ENCODE measurements at regions not wholly inside any gene's neighbourhood (a gene's known extent, or its start where the extent isn't known, plus 50 kb on each side); places are given as distances from the start of the nearest gene placed in this dataset.

DNA sequence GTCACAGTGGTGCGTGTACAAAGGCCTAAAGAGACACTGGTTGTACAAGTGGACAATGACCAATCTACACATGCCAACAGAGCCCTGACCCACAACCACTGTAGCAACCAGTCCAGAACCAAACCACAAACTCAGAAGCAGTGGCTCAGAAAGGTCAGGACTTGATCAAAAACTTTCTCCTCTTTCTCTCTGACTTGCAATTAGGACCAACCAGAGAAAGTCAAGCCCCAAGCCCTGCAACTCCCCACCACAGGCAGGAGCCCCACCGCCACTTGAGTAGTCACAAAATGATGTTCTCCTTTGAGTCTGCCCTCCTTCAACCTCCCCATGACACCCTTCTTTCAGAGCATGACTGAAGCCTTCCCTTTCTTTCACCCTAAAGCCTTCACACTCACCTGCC, 291.8 kb downstream of the CDH10 start:
- no peaks in the 10 kb centered on the region for H3K36me3 Mint-ChIP-seq (ENCODE audit: low read depth)
- TF ChIP-seq, protein P1, sequence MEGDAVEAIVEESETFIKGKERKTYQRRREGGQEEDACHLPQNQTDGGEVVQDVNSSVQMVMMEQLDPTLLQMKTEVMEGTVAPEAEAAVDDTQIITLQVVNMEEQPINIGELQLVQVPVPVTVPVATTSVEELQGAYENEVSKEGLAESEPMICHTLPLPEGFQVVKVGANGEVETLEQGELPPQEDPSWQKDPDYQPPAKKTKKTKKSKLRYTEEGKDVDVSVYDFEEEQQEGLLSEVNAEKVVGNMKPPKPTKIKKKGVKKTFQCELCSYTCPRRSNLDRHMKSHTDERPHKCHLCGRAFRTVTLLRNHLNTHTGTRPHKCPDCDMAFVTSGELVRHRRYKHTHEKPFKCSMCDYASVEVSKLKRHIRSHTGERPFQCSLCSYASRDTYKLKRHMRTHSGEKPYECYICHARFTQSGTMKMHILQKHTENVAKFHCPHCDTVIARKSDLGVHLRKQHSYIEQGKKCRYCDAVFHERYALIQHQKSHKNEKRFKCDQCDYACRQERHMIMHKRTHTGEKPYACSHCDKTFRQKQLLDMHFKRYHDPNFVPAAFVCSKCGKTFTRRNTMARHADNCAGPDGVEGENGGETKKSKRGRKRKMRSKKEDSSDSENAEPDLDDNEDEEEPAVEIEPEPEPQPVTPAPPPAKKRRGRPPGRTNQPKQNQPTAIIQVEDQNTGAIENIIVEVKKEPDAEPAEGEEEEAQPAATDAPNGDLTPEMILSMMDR (conservative IDR thresholded peaks at IDR 0.05): no peak
- Histone ChIP-seq H3K9me3 (ENCODE audit: control insufficient read depth, low read length) (no peaks in the 10 kb centered on the region), H3K9ac (ENCODE audit: extremely low read depth, low read length, poor library complexity, severe bottlenecking) (no peak overlapping the region), H3K27me3 (ENCODE audit: control insufficient read depth, insufficient read depth, low read length, poor library complexity, severe bottlenecking) (no peaks in the 10 kb centered on the region), H3K4me1 (ENCODE audit: control insufficient read depth, insufficient read depth, low read length) (no peaks in the 10 kb centered on the region), H3K4me3 (ENCODE audit: low read length) (no peak overlapping the region), H3K27ac (ENCODE audit: low read depth, low read length) (no peak overlapping the region), H3K36me3 (ENCODE audit: control insufficient read depth, insufficient read depth, low read length) (no peaks in the 10 kb centered on the region)
- H3K4me1 Mint-ChIP-seq: peaks cover 3% of the 10 kb centered on the region
- H3K27ac Mint-ChIP-seq: no peak overlapping the region
- H3K9me3 Mint-ChIP-seq: no peaks in the 10 kb centered on the region
- H3K27me3 Mint-ChIP-seq (ENCODE audit: insufficient read depth): no peaks in the 10 kb centered on the region
- WGBS, 2 experiments (ENCODE audit: insufficient coverage in 1 of 2, insufficient read length in 1 of 2): 94% methylated on average over 2 of the region's 2 CpGs; no CpG with 5 or more reads in 1 of the 2 experiments
- H3K4me3 Mint-ChIP-seq: no peak overlapping the region
- no peak for DNase-seq

DNA sequence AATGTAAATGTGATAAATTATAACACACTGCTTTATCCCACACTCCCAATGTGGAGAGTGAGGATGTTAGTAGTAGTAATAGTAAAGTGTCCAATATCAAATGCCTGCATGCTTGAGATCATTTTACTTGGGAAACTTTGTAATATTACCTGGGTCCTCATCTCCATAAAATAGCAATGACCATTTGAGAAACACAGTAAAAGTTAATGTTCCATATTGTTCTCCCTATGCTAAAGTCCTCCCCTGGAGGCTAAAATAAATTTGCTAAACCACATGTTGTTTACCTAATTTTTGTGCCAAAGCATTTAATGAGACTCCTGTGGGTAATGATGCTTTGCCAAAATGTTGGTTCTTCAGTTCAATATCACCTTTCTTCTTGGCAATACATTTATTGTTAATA, 291.2 kb downstream of the CDH10 start:
- H3K9me3 Mint-ChIP-seq: no peaks in the 10 kb centered on the region

DNA sequence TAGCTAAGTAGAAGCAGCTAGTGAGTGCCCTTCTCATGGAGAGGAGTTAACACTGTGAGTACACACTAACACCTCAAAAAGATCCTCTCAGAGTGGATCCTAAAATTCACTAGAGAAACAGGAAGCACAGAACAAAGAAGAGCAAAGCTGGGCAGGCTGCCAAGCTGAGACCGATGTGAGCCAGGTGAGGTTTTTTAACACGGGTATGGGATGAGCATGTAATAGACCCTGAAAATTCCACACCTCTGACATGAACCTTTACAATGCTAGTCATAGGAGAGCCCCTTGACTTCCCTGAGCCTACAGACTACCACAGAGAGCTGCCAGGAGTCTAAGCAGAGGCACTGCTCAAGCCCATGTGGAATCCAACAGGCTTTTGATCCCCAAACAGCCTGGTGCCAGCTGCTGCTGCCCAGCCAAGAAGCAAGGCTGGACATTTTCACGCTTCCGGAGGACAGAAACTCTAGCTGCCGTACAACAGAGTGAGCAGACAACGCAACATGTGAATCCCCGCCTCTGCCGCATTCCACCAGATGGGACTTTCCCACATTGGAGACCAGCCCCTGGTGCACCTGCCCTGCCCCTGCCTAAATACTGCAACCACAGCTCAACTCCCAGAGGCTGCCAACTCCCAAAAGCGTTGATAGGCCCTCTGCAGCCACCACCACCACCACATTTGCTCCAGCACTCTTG, 280.8 kb downstream of the CDH10 start:
- Histone ChIP-seq H3K27ac (ENCODE audit: low read depth, low read length) (no peak overlapping the region), H3K9ac (ENCODE audit: extremely low read depth, low read length, poor library complexity, severe bottlenecking) (no peak overlapping the region), H3K36me3 (ENCODE audit: control insufficient read depth, insufficient read depth, low read length) (no peaks in the 10 kb centered on the region), H3K4me3 (ENCODE audit: low read length) (no peak overlapping the region), H3K4me1 (ENCODE audit: control insufficient read depth, insufficient read depth, low read length) (no peaks in the 10 kb centered on the region), H3K9me3 (ENCODE audit: control insufficient read depth, low read length) (no peaks in the 10 kb centered on the region), H3K27me3 (ENCODE audit: control insufficient read depth, insufficient read depth, low read length, poor library complexity, severe bottlenecking) (no peaks in the 10 kb centered on the region)
- 92 to 95% methylated on average over 7 to 9 of the region's 9 CpGs for WGBS, 2 experiments (ENCODE audit: insufficient coverage in 1 of 2, insufficient read length in 1 of 2)
- H3K4me3 Mint-ChIP-seq: no peak overlapping the region
- no peaks in the 10 kb centered on the region for H3K4me1 Mint-ChIP-seq
- no peaks in the 10 kb centered on the region for H3K27me3 Mint-ChIP-seq (ENCODE audit: insufficient read depth)
- H3K27ac Mint-ChIP-seq: no peak overlapping the region
- no peaks in the 10 kb centered on the region for H3K36me3 Mint-ChIP-seq (ENCODE audit: low read depth)
- TF ChIP-seq, protein P1 (conservative IDR thresholded peaks at IDR 0.05): no peak
- no peak for DNase-seq
- peaks cover 6% of the 10 kb centered on the region for H3K9me3 Mint-ChIP-seq

More for the DNA sequence above, 291.2 kb downstream of the CDH10 start:
- no peaks in the 10 kb centered on the region for H3K36me3 Mint-ChIP-seq (ENCODE audit: low read depth)
- peaks cover 3% of the 10 kb centered on the region for H3K4me1 Mint-ChIP-seq
- no peak overlapping the region for H3K4me3 Mint-ChIP-seq
- Histone ChIP-seq H3K36me3 (ENCODE audit: control insufficient read depth, insufficient read depth, low read length) (no peaks in the 10 kb centered on the region), H3K4me1 (ENCODE audit: control insufficient read depth, insufficient read depth, low read length) (no peaks in the 10 kb centered on the region), H3K4me3 (ENCODE audit: low read length) (no peak overlapping the region), H3K9me3 (ENCODE audit: control insufficient read depth, low read length) (no peaks in the 10 kb centered on the region), H3K27ac (ENCODE audit: low read depth, low read length) (no peak overlapping the region), H3K9ac (ENCODE audit: extremely low read depth, low read length, poor library complexity, severe bottlenecking) (no peak overlapping the region), H3K27me3 (ENCODE audit: control insufficient read depth, insufficient read depth, low read length, poor library complexity, severe bottlenecking) (no peaks in the 10 kb centered on the region)
- no peak for DNase-seq
- H3K27ac Mint-ChIP-seq: no peak overlapping the region
- TF ChIP-seq, protein P1 (conservative IDR thresholded peaks at IDR 0.05): no peak
- no peaks in the 10 kb centered on the region for H3K27me3 Mint-ChIP-seq (ENCODE audit: insufficient read depth)

Measured in endodermal cell (in vitro differentiated cells).